HG03439 (cell line): ENCODE measurements at regions not wholly inside any gene's neighbourhood (a gene's known extent, or its start where the extent isn't known, plus 50 kb on each side); places are given as distances from the start of the nearest gene placed in this dataset.
"Not testable (repeated sequence)": the region's sequence is repeated elsewhere in the genome, so short reads cannot be mapped to it uniquely, and the experiment has no call there.

Experiments used
- ATAC-seq: cut with Tn5 transposase; IDR thresholded peaks from one replicate; pipeline ENCODE4 v1.9.1; 2021; ENCODE audit warnings: mild to moderate bottlenecking, moderate library complexity; ENCODE audit not compliant: unreplicated experiment

DNA sequence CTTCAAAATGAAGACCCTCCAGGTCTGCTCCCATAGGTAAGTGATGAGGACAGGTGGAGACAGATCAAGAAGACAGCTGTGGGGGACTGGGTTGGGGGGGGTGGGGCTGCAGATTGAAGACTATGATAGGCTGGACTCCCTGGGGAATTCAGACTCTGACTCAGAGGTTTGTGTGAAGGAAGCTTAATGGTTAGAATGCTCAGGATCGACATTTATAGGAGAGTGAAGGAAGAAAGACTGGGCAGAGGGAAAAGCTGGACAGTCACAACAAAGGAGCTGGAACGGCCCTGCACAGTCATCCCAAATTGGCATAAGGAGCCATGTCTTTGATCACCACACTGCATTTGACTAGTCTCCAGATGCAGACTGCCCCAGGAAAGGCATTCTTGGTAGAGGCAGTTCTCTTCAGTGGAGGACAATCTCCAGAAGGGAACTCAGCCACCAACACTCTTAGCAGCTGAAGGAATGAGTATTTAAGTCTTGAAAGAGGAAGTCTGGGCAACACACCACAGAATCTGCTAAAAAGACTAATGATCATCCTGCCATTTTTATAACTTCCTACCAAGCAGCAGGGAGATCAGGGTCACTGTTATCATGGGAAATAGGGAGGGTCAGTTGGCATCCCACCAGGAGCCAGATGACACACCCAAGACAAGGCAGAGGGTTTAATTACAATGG lies 120.0 kb upstream of the ZC3H11B start:
- ATAC-seq: no peak

GRCh38 chr1:219731771-219732170 lies 118.9 kb upstream of the ZC3H11B start:
- no peak for ATAC-seq

GRCh38 chr1:219726480-219727272 lies 113.8 kb upstream of the ZC3H11B start:
- ATAC-seq: no peak

- no peak for ATAC-seq
Observed at GRCh38 chr1:219724440-219724839, 111.5 kb upstream of the ZC3H11B start.

- no peak for ATAC-seq
Observed at GRCh38 chr1:219717536-219717935, 104.6 kb upstream of the ZC3H11B start.

- no peak for ATAC-seq
Observed at GRCh38 chr1:219716611-219717114, 103.8 kb upstream of the ZC3H11B start.

DNA sequence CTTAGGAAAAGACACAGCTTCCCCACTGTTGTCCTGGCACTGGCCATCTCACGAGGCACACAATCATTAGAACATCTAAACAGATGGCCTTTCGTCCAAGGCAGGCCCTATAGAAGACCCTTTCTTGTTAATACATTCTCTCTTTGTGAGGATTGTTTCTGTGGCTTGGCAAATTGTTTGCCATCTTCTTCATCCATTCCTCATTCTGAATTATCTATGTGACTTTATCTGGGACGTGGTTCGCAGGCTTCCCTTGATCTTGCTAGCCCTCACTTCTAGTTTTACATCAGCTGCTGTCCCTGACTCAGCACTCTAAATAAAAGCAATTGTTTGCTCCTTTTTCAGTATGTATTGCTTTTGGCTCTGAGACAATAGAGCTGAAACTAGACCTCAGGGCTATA lies 101.1 kb upstream of the ZC3H11B start:
- no peak for ATAC-seq

GRCh38 chr1:219712506-219712905 lies 99.6 kb upstream of the ZC3H11B start:
- no peak for ATAC-seq

DNA sequence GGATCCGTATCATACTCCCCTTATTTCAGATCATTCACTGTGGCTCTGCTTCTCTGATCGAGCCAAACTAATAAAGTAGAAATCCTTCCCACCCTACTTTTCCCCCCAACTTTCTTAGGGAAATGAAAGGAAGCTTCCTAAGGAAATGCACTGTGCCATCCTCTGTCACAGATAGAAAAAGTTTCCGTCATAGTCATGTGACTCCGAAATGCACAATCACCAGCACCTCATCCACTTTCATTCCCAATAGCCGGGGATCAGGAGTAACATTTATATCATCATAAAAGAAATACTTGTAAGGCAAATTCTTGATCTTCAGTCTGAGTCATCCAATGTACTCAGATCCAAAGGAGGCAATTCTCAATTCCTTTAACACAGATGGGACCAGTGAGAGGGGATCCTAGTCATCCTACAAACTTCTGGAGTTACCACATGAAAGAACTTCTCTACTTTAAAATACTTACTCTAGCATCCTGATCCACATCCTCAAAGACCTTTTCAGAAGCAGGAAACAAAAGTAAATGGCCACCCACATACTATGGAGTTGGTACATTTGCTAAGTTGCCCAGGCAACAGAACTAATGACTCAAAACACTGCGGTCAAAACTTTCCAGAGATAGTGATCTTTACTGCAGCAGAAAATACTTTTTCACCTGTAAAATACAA lies 97.8 kb upstream of the ZC3H11B start:
- no peak for ATAC-seq

GRCh38 chr1:219708919-219709543 lies 96.1 kb upstream of the ZC3H11B start:
- no peak for ATAC-seq

- not testable (repeated sequence) for ATAC-seq
Observed at GRCh38 chr1:219707885-219708284, 95.0 kb upstream of the ZC3H11B start.

GRCh38 chr1:219704331-219704730 lies 91.4 kb upstream of the ZC3H11B start:
- not testable (repeated sequence) for ATAC-seq

- ATAC-seq: no peak
Observed at GRCh38 chr1:219703368-219703639, 90.4 kb upstream of the ZC3H11B start.

DNA sequence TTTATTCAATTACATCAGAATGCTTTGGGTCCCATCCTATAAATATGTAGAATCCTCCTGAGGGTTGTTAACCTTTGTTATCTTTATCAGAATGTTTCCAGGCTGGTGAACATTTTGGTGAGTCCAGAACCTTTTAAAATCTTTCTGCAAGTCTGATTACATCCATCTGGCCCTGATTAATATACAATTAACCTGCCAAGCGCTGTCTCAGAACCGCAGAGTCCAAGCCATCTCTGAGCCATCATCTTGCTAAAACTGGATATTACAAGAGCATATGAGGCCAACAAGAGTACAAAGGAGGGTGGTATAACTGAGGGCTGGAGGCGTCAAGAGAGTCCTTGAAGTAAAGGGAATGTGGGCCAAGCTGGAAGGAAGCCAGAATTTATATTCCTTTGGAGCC lies 88.6 kb upstream of the ZC3H11B start:
- no peak for ATAC-seq

DNA sequence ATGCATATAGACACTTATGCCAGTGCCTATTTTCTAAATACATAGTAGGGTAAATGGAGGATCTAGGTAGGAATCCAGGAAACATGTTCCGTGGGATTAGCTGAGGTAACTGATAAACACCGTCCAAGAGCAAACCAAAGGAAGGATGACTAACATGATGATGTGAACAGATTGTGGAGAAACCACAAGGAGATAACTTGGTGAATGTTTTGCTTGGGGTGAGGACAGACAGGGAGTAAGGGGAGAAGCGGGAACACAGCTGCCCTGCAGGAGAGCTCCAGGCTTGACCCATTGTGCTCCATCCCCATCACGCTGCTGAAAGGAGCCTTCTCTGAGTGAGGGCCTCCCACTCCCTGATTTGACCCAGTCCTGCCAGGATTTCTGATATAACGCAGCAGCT lies 87.0 kb upstream of the ZC3H11B start:
- ATAC-seq: no peak

DNA sequence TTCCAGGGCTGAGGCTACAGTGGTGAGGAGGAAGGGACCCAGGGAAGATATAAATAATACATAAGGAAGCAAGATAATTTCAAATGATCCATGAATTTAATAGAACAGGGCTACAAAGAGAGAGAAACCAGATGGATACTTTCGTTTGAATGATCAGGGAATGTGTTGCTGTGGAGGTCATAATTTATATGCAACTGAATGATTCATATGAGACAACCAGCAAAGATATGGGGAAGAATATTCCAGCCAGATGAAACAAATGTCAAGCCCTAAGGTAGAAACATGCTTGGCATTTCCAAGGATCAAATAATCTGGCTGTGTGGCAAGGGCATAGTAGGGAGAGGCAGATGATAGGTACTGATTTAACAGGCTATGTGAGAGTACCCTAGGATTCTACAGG lies 84.8 kb upstream of the ZC3H11B start:
- no peak for ATAC-seq

- ATAC-seq: no peak
Observed at GRCh38 chr1:219692981-219693380, 80.1 kb upstream of the ZC3H11B start.

- ATAC-seq: no peak
Observed at GRCh38 chr1:219689774-219690173, 76.9 kb upstream of the ZC3H11B start.

DNA sequence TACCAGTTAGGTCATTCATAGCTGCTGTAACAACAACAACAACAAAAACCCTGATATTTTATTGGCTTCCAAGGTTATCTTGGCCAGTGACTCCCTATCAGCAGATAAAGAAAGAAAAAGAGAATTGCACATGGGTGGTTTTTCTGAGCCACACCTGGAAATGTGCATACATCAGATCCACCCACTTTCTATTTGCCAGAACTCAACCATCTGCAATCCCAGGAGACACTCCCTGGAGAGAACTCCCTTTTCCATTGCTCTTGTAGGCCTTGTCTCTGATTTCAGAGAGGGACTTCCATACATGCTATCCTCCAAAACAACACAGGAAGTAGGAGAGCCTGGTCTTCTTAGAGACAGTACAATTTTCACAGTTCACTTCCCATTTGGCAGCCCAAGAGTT lies 74.9 kb upstream of the ZC3H11B start:
- no peak for ATAC-seq

GRCh38 chr1:219686171-219686570 lies 73.3 kb upstream of the ZC3H11B start:
- no peak for ATAC-seq

- ATAC-seq: no peak
Observed at GRCh38 chr1:219682788-219683187, 69.9 kb upstream of the ZC3H11B start.

DNA sequence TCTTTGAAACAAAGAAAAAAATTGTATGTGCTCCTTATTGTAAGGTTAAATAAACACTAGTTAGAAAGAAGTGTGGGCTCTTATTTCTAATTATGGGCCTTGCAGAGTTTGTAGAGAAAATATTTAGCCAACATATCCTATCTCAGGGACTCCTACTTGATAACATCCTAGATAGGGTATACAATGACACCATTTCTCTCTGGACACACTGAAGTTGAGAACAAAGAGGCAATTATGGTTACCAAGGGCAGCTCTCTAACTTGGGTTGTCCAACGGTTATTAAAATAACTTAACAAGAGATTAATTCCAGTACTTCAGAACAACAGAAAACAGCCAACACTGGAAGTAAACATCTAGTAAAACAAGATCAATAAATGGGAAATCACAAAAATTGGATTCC lies 69.0 kb upstream of the ZC3H11B start:
- ATAC-seq: no peak
